T47D (cell line): ENCODE measurements at regions not wholly inside any gene's neighbourhood (a gene's known extent, or its start where the extent isn't known, plus 50 kb on each side); places are given as distances from the start of the nearest gene placed in this dataset.
"Not testable (repeated sequence)": the region's sequence is repeated elsewhere in the genome, so short reads cannot be mapped to it uniquely, and the experiment has no call there.

Experiments
- DNase-seq, 2 experiments: peaks; one replicate each; pipeline versions ENCODE4 v3.0.0 to v3.0.0-alpha.2; 2011 to 2012; ENCODE audit warnings: low read depth in 1 of 2, low spot score in 1 of 2
- JUND ChIP-seq: IDR thresholded peaks from 2 replicates; pipeline ENCODE4 v1.6.1; 2012; ENCODE audit warnings: low read depth
- in situ Hi-C: cut with HindIII; loops from 2 replicates; pipeline ENCODE4 v1.10.0; 2016; ENCODE audit warnings: low sequenced_read_pairs, low pct_unique_long_range_greater_than_20kb

GRCh38 chr16:10232757-10233156 is 50.5 kb upstream of the GRIN2A start:
- no peak for TF ChIP-seq JUND
- no peak for DNase-seq
- in situ Hi-C loops, result no loop called here

DNA sequence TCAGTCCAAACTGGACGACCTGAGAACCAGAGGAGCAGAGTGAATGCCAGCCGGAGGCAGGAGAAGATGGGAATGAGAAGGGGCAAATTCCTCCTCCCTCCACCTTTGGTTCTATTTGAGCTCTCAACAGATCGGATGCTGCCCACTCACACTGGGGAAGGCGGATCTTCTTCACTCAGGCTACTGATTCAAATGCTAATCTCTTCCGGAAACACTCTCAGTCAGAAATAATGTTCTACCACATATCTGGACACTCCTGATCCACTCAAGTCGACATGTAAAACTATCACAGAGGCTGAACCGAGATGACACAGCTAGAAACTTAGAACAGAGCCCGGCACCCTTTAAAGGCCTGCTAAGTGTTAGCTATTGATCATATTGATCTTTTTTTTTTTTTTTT is 57.4 kb upstream of the GRIN2A start:
- no peak for TF ChIP-seq JUND
- no peak for DNase-seq
- in situ Hi-C loops, result no loop called here

DNA sequence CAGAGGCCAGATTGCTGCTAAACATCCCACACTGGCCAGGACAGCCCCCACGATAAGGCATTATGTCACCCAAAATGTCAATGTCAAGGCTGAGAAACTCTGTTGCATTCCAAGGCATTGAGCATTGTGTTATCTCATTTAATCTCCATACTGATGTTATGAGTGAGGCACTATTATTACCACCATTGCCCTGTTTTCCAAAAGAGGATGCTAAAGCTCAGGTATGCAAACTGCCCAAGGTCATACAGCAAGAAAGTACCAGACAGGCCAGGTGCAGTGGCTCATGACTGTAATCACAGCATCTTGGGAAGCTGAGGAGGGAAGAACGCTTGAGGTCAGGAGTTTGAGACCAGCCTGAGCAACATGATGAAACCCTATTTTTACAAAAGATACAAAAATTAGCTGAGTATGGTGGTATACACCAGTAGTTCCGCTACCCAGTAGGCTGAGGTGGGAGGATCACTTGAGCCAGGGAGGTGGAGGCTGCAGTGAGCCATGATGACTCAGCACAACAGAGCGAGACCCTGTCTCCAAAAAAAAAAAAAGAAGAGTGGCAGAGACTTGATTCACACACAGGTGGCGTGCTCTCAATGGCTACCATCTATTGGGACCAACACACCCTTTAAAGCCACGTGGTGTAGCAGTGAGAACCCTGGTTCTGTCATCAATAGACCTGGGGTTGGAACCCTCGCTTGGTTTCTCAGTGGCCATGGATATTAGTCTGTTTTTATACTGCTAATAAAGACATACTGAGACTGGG is 58.8 kb upstream of the GRIN2A start:
- no peak for TF ChIP-seq JUND
- no peak for DNase-seq
- in situ Hi-C loops, result no loop called here

DNA sequence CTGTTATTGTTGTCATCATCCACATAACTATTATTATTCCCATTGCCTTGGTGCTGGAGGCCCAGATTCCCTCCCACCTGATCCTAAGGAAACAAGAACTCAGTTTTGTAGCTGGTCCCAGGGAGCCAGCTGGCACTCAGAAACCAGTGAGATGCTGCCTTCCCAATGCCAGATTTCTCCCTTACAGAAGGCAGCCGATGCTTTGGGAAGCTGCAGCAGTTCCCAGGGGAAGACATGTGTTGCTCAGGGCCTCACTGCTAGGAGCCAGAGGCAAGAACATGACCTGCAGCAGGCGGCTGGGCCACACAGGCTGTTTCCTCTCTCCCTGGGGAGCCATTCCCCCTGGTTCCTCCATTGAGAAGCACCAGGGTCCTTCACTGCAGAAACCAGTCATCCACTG is 59.9 kb upstream of the GRIN2A start:
- DNase-seq, result no peak
- TF ChIP-seq JUND, result no peak
- in situ Hi-C loops, result no loop called here

DNA sequence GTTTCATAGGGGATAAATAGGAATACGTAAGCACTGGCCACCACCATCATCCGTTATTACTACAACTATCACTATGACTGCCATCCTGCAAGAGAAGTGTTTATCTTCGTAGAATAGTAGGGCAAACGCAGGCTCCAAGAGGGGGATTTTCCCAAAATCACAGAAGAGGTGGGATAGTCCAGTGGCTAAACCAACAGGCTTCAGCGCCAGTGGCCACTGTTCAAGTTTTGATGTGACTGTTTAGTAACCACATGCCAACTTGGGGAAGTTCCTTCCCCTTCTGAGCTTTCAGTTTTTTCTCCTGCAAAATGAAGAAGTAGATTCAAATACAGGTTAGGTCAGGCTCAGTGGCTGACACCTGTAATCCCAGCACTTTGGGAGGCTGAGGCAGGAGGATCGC is 60.7 kb upstream of the GRIN2A start:
- no peak for DNase-seq
- TF ChIP-seq JUND, result no peak
- in situ Hi-C loops, result no loop called here

GRCh38 chr16:10245002-10245401 is 62.8 kb upstream of the GRIN2A start:
- no peak for DNase-seq
- in situ Hi-C loops, result no loop called here
- no peak for TF ChIP-seq JUND

DNA sequence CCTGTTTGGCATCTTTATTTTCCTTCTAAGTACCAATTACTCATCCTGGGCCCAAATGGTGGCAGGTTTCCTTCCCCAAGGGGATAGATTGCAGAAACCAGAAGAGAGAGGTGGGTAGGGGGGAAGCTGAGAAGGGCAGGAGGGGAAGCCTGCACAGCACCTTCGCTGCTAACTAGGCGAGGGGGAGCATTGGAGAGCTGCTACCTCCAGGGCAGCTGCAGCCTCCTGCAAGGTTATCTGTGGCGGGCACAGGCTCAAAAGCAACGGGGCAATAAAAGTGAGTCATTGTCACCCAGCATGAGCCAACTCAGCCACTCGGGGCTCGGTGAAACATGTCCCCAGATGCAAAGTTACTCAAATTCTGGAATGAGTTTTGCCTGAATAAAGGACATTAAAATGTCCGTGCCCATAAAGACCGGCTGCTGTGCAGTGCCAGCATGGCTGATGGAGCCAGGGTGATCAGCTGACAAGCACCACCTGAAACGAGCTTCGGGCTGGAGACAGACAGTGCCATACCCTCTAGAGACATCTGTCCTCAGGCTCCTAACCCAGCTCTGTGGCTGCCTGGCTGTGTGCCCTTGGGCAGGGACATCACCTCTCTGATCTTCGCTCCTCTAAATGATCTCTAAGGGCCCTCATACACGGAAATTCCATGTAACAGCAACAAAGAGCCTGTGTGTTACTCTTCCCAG is 68.1 kb upstream of the GRIN2A start:
- no peak for TF ChIP-seq JUND
- no peak for DNase-seq
- in situ Hi-C loops, result no loop called here

DNA sequence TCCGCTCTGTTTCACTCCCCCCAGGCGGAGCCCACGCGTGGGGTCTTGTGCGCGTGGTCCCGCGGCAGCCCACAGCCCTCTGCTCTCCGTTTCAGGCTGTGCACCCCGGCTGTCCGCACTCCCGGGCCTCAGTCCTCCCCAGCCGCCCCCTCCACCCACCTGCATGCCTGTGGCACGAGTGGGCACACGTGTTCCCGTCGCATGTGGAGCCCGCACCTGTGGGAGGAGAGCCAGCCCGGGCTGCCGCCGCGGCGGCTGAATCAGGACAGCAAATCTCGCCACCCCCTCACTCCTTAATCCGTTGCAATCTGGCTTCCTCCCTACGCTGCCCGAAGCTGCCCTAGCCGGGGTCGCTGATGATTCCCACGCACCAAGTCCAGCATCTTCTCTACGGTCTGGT is 69.9 kb upstream of the GRIN2A start:
- TF ChIP-seq JUND, result no peak
- in situ Hi-C loops, result no loop called here
- no peak for DNase-seq

DNA sequence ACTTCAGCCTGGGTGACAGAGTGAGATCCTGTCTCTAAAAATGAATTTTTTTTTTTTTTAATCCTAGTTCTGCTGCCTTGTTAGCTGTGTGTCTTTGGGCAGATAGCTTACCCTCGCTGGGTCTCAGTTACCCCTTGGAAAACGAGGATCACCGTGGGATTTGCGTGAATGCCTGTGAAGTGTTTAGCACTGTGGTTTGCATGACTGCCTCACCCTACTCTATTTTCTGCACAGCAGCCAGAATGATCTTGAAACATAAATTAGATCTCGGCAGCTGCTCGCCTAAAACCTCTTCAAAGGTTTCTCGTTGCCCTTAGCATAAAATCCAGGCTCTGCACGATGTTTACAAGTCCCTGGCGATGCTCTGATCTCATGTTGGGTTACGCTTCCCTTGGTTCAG is 71.2 kb upstream of the GRIN2A start:
- no peak for DNase-seq
- TF ChIP-seq JUND, result no peak
- in situ Hi-C loops, result no loop called here

DNA sequence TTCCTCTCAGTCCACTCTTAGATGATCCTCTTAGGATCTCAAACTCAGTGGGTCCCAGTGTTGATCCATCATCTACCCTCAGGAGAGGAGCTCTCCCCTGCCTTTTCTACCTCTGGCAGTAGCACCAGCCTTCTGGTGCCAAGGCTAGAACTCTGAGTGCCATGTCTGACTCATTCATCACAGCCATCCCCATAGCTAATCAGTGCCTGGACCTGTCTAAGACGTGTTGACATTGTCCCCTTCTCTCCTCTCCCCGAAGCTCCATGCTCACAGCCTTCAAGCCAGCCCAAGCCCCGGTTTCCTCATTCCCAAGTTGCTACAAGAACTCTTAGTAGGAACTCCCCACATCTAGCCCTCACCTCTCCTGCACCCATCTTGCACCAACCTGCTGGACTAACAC is 73.5 kb upstream of the GRIN2A start:
- TF ChIP-seq JUND, result no peak
- in situ Hi-C loops, result no loop called here
- DNase-seq, result no peak

DNA sequence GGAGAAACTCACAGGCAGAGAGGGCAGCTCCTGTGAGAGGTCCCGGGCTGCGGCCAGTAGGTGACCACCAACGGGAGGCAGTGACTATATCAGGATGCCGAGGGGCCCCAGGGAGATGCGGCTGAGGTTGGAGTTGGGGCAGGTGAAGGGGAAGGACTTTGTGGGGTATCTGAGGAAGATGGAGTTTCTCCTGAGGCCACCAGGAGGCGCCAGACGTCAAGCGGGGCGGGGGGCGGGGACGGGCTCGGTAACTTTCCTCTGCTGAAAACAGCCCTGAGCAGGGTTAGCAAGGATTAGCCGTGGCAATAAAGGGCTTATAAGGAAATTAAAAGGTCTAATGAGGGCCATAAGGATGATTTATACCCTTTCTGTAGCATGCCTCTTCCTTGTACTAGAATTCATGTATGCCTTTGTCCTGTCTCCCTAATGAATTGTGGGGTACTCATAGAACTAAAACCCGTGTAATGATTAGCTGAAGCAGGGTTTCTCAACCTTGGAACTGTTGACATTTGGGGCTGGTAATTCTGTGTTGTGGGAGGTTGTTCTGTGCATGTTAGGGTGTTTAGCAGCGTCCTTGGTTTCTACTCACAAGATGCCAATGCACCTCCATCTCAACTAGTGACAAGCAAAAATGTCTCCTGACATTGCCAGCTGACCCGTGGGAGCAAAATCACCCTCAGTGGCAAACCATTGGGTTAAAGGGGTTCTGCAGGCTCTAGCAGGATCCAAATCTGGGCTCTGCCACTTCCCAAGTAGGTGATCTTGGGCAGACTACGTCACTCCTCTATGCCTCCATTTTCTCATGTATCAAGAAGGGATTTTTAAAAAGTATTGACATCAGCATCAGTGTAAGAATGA is 74.8 kb upstream of the GRIN2A start:
- in situ Hi-C loops, result no loop called here
- TF ChIP-seq JUND, result no peak
- DNase-seq, result peak; percentile 42 to 55

- in situ Hi-C loops, DNase-seq: not testable (repeated sequence)
Observed at GRCh38 chr16:10257642-10258251, 75.5 kb upstream of the GRIN2A start.

DNA sequence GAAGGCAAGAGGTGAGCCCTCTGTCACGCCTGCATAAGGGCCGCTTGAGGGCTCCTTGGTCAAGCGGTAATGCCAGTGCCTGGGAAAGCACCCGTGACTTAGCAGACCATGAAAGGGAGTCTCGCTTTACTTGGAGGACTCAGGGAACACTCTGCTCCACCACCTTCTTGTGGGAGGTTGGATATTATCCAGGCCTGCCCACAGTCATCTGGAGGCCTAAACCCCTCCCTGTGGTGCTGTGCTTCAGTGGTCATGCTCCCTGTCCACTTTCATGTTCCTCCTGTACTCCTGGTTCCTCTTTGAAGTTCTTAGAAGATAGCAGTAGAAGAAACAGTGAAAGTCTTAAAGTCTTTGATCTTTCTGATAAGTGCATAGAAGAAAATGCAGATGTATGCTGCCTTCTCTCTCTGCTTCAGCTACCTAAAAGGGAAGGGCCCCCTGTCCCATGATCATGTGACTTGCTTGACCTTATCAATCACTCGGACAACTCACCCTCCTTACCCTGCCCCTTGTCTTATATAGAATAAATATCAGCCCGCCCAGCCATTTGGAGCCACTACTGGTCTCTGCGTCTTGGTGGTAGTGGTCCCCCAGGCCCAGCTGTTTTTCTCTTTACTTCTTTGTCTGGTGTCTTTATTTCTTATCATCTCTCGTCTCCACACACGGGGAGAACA is 76.8 kb upstream of the GRIN2A start:
- DNase-seq, in situ Hi-C loops: not testable (repeated sequence)
